Sigmoid colon (tissue), 6 donors: ENCODE measurements at regions not wholly inside any gene's neighbourhood (a gene's known extent, or its start where the extent isn't known, plus 50 kb on each side); places are given as distances from the start of the nearest gene placed in this dataset.

Experiments
- DNase-seq: peaks from one replicate; pipeline ENCODE4 v3.0.0-alpha.2; 2019
- H3K27ac ChIP-seq, 4 donors: fragments of 200-600 bp; sonication (generic); one replicate each; pipeline ENCODE4 v1.5.1; 2016 to 2019; ENCODE audit warnings: mild to moderate bottlenecking in 1 of 4
- H3K27me3 ChIP-seq, 3 donors: fragments of 200-600 bp; sonication (generic); one replicate each; pipeline ENCODE4 v1.5.1; 2019; ENCODE audit warnings: mild to moderate bottlenecking in 1 of 3
- H3K36me3 ChIP-seq, 4 donors: fragments of 200-600 bp; sonication (generic); one replicate each; pipeline ENCODE4 v1.5.1; 2016 to 2019
- H3K4me1 ChIP-seq, 4 donors: fragments of 200-600 bp; sonication (generic); one replicate each; pipeline ENCODE4 v1.5.1; 2017 to 2019
- H3K4me3 ChIP-seq, 4 donors: fragments of 200-600 bp; sonication (generic); one replicate each; pipeline ENCODE4 v1.5.1; 2017 to 2019; ENCODE audit warnings: mild to moderate bottlenecking in 2 of 4, moderate library complexity in 1 of 4
- H3K9me3 ChIP-seq, 4 donors: fragments of 200-600 bp in 3 of 4; sonication (generic) in 3 of 4; one replicate each; pipeline versions ENCODE4 v1.5.1 to v1.6.1; 2013 to 2019
- CTCF ChIP-seq, 4 experiments: fragments of 450-650 bp in 3 of 4; fragments of 200-600 bp in 1 of 4; IDR thresholded peaks; one replicate each; pipeline ENCODE4 v1.5.1; 2016 to 2019; ENCODE audit warnings: antibody characterized with exemption in 4 of 4, mild to moderate bottlenecking in 3 of 4, moderate library complexity in 2 of 4
- EP300 ChIP-seq, 4 donors: sonication (generic); formaldehyde crosslinking; IDR thresholded peaks; one replicate each; pipeline ENCODE4 v1.6.1; 2017; ENCODE audit warnings: antibody characterized with exemption in 4 of 4
- POLR2A ChIP-seq, 2 donors: fragments of 450-650 bp; IDR thresholded peaks; one replicate each; pipeline ENCODE4 v1.6.1; 2016; ENCODE audit warnings: antibody characterized with exemption in 2 of 2, mild to moderate bottlenecking in 2 of 2, moderate library complexity in 2 of 2
- POLR2AphosphoS5 ChIP-seq, 4 donors: sonication (generic); formaldehyde crosslinking; IDR thresholded peaks; one replicate each; pipeline ENCODE4 v1.6.1; 2017; ENCODE audit warnings: antibody characterized with exemption in 4 of 4
- WGBS, 2 donors: extraction: QIAGEN DNeasy Blood & Tissue Kit; methylation state at CpG; one replicate each; pipeline ENCODE4 v1.1.7; 2013; 5-methylcytosine and 5-hydroxymethylcytosine counted together
- intact Hi-C: fragments of 100-400 bp; cut with DNase I; formaldehyde crosslinking; loops from one replicate; pipeline ENCODE4 v1.15.1; 2023
- donor health status: healthy with polysubstance abuse.
- donor health status: healthy.

- no peak overlapping the region for H3K27ac ChIP-seq
Measured at GRCh38 chr1:38394303-38394702, 347.7 kb upstream of the POU3F1 start.

GRCh38 chr1:38392861-38393260, 346.3 kb upstream of the POU3F1 start:
- no peak overlapping the region for H3K4me3 ChIP-seq
- intact Hi-C loops, result no loop called here
- H3K27ac ChIP-seq, result no peak overlapping the region
- no peaks in the 10 kb centered on the region for H3K4me1 ChIP-seq
- 62 to 84% methylated on average over 2 of the region's 2 CpGs for WGBS, 2 donors
- peaks cover 0 to 11% (median 1%) of the 10 kb centered on the region in 4 donors for H3K9me3 ChIP-seq
- TF ChIP-seq CTCF (IDR thresholded peaks at IDR 0.05) (no peak), POLR2AphosphoS5 (IDR thresholded peaks at IDR 0.05) (no peak), EP300 (IDR thresholded peaks at IDR 0.05) (no peak), POLR2A (IDR thresholded peaks at IDR 0.05) (no peak)
- DNase-seq, result no peak
- no peaks in the 10 kb centered on the region for H3K27me3 ChIP-seq
- no peaks in the 10 kb centered on the region for H3K36me3 ChIP-seq

More at GRCh38 chr1:38394303-38394702, 347.7 kb upstream of the POU3F1 start:
- Histone ChIP-seq H3K9me3 (peaks cover 0 to 11% (median 1%) of the 10 kb centered on the region in 4 donors), H3K36me3 (no peaks in the 10 kb centered on the region), H3K4me1 (no peaks in the 10 kb centered on the region), H3K27me3 (no peaks in the 10 kb centered on the region), H3K4me3 (no peak overlapping the region)
- TF ChIP-seq POLR2AphosphoS5 (IDR thresholded peaks at IDR 0.05) (no peak), EP300 (IDR thresholded peaks at IDR 0.05) (no peak), CTCF (IDR thresholded peaks at IDR 0.05) (no peak), POLR2A (IDR thresholded peaks at IDR 0.05) (no peak)
- no peak for DNase-seq
- intact Hi-C loops, result no loop called here

- no peaks in the 10 kb centered on the region for H3K36me3 ChIP-seq
- no peaks in the 10 kb centered on the region for H3K9me3 ChIP-seq
- no peaks in the 10 kb centered on the region for H3K4me1 ChIP-seq
- peaks cover 0 to 8% (median 0%) of the 10 kb centered on the region in 3 donors for H3K27me3 ChIP-seq
- TF ChIP-seq POLR2A (IDR thresholded peaks at IDR 0.05), result no peak
- TF ChIP-seq EP300 (IDR thresholded peaks at IDR 0.05), result no peak
- TF ChIP-seq CTCF (IDR thresholded peaks at IDR 0.05), result no peak
- TF ChIP-seq POLR2AphosphoS5 (IDR thresholded peaks at IDR 0.05), result no peak
- no peak for DNase-seq
- 78% methylated on average over 8 of the region's 8 CpGs for WGBS, 2 donors
- intact Hi-C loops, result no loop called here
- no peak overlapping the region for H3K4me3 ChIP-seq
- no peak overlapping the region for H3K27ac ChIP-seq
Measured at GRCh38 chr1:38381256-38381655, 334.7 kb upstream of the POU3F1 start.

- H3K4me1 ChIP-seq, result no peaks in the 10 kb centered on the region
- intact Hi-C loops, result no loop called here
- H3K27me3 ChIP-seq, result peaks cover 0 to 7% (median 0%) of the 10 kb centered on the region in 3 donors
- DNase-seq, result no peak
- H3K4me3 ChIP-seq, result no peak overlapping the region
- WGBS, 2 donors, result 41 to 55% methylated on average over 2 of the region's 2 CpGs
- TF ChIP-seq POLR2AphosphoS5 (IDR thresholded peaks at IDR 0.05) (no peak), CTCF (IDR thresholded peaks at IDR 0.05) (no peak), POLR2A (IDR thresholded peaks at IDR 0.05) (no peak), EP300 (IDR thresholded peaks at IDR 0.05) (no peak)
- peaks cover 0 to 8% (median 2%) of the 10 kb centered on the region in 4 donors for H3K9me3 ChIP-seq
- no peaks in the 10 kb centered on the region for H3K36me3 ChIP-seq
- no peak overlapping the region for H3K27ac ChIP-seq
Measured at GRCh38 chr1:38376577-38376976, 330.0 kb upstream of the POU3F1 start.

GRCh38 chr1:38375035-38375434, 328.4 kb upstream of the POU3F1 start:
- TF ChIP-seq POLR2A (IDR thresholded peaks at IDR 0.05) (no peak), EP300 (IDR thresholded peaks at IDR 0.05) (no peak), POLR2AphosphoS5 (IDR thresholded peaks at IDR 0.05) (no peak), CTCF (IDR thresholded peaks at IDR 0.05) (no peak)
- Histone ChIP-seq H3K9me3 (peaks cover 0 to 8% (median 2%) of the 10 kb centered on the region in 4 donors), H3K27ac (no peak overlapping the region), H3K4me3 (no peak overlapping the region), H3K4me1 (no peaks in the 10 kb centered on the region), H3K36me3 (no peaks in the 10 kb centered on the region), H3K27me3 (peaks cover 0 to 7% (median 0%) of the 10 kb centered on the region in 3 donors)
- intact Hi-C loops, result no loop called here
- DNase-seq, result no peak
- 60 to 78% methylated on average over 1 of the region's 1 CpG for WGBS, 2 donors
